Ovary (tissue), 1 donor: ENCODE measurements at regions not wholly inside any gene's neighbourhood (a gene's known extent, or its start where the extent isn't known, plus 50 kb on each side); places are given as distances from the start of the nearest gene placed in this dataset.

Source experiments
- EP300 ChIP-seq: sonication (generic); formaldehyde crosslinking; IDR thresholded peaks from one replicate; pipeline ENCODE4 v1.6.1; 2017; ENCODE audit warnings: antibody characterized with exemption
- POLR2A ChIP-seq: fragments of 450-650 bp; IDR thresholded peaks from one replicate; pipeline ENCODE4 v1.6.1; 2017; ENCODE audit warnings: antibody characterized with exemption, mild to moderate bottlenecking, moderate library complexity

DNA sequence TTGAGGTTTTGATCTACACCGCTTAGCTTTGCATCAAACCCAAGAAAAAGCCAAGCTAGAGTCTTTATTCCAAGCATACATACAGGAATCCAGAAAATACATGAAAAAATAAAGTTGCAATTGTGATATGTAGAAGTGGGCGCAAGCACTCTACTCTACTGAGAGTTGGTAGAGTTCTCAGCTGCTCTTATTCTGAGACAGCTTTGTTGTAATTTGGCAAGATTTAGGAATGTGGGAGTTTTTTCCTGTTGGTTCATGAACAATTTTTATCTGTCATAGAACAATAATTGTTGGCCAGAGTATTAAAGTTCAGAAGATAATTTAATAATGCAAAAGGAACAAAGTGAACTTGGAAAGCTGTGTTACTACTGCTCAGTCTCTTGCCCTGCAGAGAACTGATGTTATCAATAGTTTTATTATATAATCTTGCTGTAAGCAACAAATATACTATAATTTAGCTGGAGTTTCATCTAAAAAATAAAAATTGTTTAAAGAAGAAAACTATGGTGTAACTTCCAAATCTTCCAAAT, 302.0 kb upstream of the RND3 start:
- no peak for TF ChIP-seq EP300
- TF ChIP-seq POLR2A = no peak
